Tibial artery (tissue), 4 donors: ENCODE measurements at regions not wholly inside any gene's neighbourhood (a gene's known extent, or its start where the extent isn't known, plus 50 kb on each side); places are given as distances from the start of the nearest gene placed in this dataset.

ENCODE experiments used
- DNase-seq, 2 donors: peaks; one replicate each; pipeline ENCODE4 v3.0.0-alpha.2; 2019
- H3K27ac ChIP-seq, 2 donors: fragments of 200-600 bp; sonication (generic) in 1 of 2; 1 replicate in 1 of 2; 2 replicates in 1 of 2; pipeline ENCODE4 v1.5.1; 2018 to 2019; ENCODE audit warnings: mild to moderate bottlenecking in 1 of 2
- H3K27me3 ChIP-seq, 2 donors: fragments of 200-600 bp; sonication (generic) in 1 of 2; one replicate each; pipeline versions ENCODE4 v1.5.1 to v1.6.0; 2016 to 2019
- H3K36me3 ChIP-seq, 3 donors: fragments of 200-600 bp; sonication (generic) in 2 of 3; one replicate each; pipeline ENCODE4 v1.5.1; 2016 to 2019; ENCODE audit warnings: mild to moderate bottlenecking in 2 of 3
- H3K4me1 ChIP-seq, 4 donors: fragments of 200-600 bp; sonication (generic) in 2 of 4; 1 replicate in 3 of 4; 2 replicates in 1 of 4; pipeline ENCODE4 v1.5.1; 2016 to 2019
- H3K4me3 ChIP-seq, 2 donors: fragments of 200-600 bp; sonication (generic) in 1 of 2; 1 replicate in 1 of 2; 2 replicates in 1 of 2; pipeline ENCODE4 v1.5.1; 2018 to 2019; ENCODE audit warnings: mild to moderate bottlenecking in 2 of 2
- H3K9me3 ChIP-seq, 3 donors: fragments of 200-600 bp; sonication (generic) in 1 of 3; one replicate each; pipeline ENCODE4 v1.5.1; 2016 to 2019
- CTCF ChIP-seq, 2 experiments: fragments of 200-600 bp in 1 of 2; fragments of 450-650 bp in 1 of 2; IDR thresholded peaks; one replicate each; pipeline ENCODE4 v1.5.1; 2017 to 2019; ENCODE audit warnings: antibody characterized with exemption in 2 of 2, mild to moderate bottlenecking in 1 of 2, moderate library complexity in 1 of 2
- intact Hi-C: fragments of 100-400 bp; cut with DNase I; formaldehyde crosslinking; loops from one replicate; pipeline ENCODE4 v1.15.0; 2023; ENCODE audit warnings: low total_unique reads

GRCh38 chr4:176843710-176844109 lies 51.0 kb upstream of the VEGFC start:
- Histone ChIP-seq H3K9me3 (no peaks in the 10 kb centered on the region), H3K27me3 (no peaks in the 10 kb centered on the region), H3K36me3 (no peaks in the 10 kb centered on the region), H3K4me1 (no peaks in the 10 kb centered on the region), H3K4me3 (no peak overlapping the region), H3K27ac (no peak overlapping the region)
- no peak for TF ChIP-seq CTCF (IDR thresholded peaks at IDR 0.05)
- intact Hi-C loops = no loop called here
- DNase-seq = no peak

- Histone ChIP-seq H3K27me3 (no peaks in the 10 kb centered on the region), H3K9me3 (no peaks in the 10 kb centered on the region), H3K4me3 (no peak overlapping the region), H3K27ac (no peak overlapping the region), H3K36me3 (no peaks in the 10 kb centered on the region), H3K4me1 (no peaks in the 10 kb centered on the region)
- no peak for DNase-seq
- TF ChIP-seq CTCF (IDR thresholded peaks at IDR 0.05) = no peak
- intact Hi-C loops = no loop called here
Measured at GRCh38 chr4:176844448-176844847, 51.7 kb upstream of the VEGFC start.

DNA sequence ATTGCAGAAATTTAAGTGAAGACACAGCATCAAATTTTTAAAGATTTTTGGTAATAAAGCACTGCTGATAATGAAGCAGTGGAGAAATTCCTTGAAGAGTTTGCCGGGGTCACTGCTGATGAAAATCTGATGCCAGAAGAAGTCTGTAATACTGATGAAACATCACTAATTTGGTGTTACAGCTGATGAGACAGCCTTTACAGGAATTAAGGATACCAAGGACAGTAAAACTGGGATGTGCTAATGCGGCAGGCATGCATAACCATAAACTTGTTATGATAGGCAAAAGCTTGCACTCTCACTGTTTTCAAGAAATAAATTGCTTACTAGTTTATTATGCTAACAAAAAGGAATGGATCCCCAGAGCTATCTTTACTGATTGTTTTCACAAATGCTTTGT lies 52.9 kb upstream of the VEGFC start:
- H3K9me3 ChIP-seq = no peaks in the 10 kb centered on the region
- H3K27me3 ChIP-seq = no peaks in the 10 kb centered on the region
- no peak overlapping the region for H3K4me3 ChIP-seq
- no peak for TF ChIP-seq CTCF (IDR thresholded peaks at IDR 0.05)
- DNase-seq = no peak
- H3K4me1 ChIP-seq = no peaks in the 10 kb centered on the region
- H3K27ac ChIP-seq = no peak overlapping the region
- intact Hi-C loops = no loop called here
- H3K36me3 ChIP-seq = no peaks in the 10 kb centered on the region

DNA sequence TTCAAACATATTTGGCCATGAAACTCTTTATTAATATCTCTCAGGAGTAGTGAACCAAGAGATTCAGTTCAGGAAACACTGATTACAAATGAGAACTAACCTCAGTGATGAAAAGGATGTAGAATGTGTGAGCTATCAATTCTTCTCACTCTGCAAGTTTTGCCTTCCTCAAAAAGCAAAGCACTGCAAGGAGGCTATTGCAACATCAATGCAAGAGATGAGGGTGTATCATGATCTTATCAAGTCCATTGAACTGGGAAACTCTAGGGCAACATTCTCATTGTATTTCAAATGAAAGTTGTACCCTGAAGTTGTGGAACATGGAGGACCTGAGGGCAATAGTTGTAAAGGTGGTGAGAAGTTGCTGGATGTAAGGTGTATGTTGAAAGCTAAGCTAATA lies 56.4 kb upstream of the VEGFC start:
- TF ChIP-seq CTCF (IDR thresholded peaks at IDR 0.05) = no peak

DNA sequence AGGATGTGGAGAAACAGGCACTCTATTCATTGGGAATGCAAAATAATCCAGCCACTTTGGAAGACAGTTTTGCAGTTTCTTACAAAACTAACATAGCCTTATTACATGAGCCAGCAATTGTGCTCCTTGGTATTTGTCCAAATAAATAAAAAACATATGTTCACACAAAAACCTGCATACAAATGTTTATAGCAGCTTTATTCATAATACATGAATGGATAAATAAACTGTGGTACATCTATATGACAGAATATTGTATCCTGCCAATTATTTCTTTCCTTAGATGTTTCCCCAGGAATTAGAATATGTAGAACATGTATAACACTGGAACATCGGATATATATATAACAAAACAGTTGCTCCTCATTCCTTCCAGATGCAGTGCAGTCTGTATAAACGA lies 57.7 kb upstream of the VEGFC start:
- DNase-seq = no peak
- Histone ChIP-seq H3K4me3 (no peak overlapping the region), H3K4me1 (no peaks in the 10 kb centered on the region), H3K27me3 (no peaks in the 10 kb centered on the region), H3K27ac (no peak overlapping the region), H3K36me3 (no peaks in the 10 kb centered on the region), H3K9me3 (no peaks in the 10 kb centered on the region)
- intact Hi-C loops = no loop called here
- TF ChIP-seq CTCF (IDR thresholded peaks at IDR 0.05) = no peak

More for the DNA sequence above, 56.4 kb upstream of the VEGFC start:
- Histone ChIP-seq H3K9me3 (no peaks in the 10 kb centered on the region), H3K4me3 (no peak overlapping the region), H3K27me3 (no peaks in the 10 kb centered on the region), H3K4me1 (no peaks in the 10 kb centered on the region), H3K27ac (no peak overlapping the region), H3K36me3 (no peaks in the 10 kb centered on the region)
- DNase-seq = no peak
- intact Hi-C loops = no loop called here

GRCh38 chr4:176856421-176856820 lies 63.7 kb upstream of the VEGFC start:
- intact Hi-C loops = no loop called here
- Histone ChIP-seq H3K27ac (no peak overlapping the region), H3K4me1 (no peaks in the 10 kb centered on the region), H3K36me3 (no peaks in the 10 kb centered on the region), H3K9me3 (no peaks in the 10 kb centered on the region), H3K27me3 (no peaks in the 10 kb centered on the region), H3K4me3 (no peak overlapping the region)
- no peak for TF ChIP-seq CTCF (IDR thresholded peaks at IDR 0.05)
- DNase-seq = no peak
